ENCODE measurements at regions not wholly inside any gene's neighbourhood (a gene's known extent, or its start where the extent isn't known, plus 50 kb on each side); places are given as distances from the start of the nearest gene placed in this dataset.

DNA sequence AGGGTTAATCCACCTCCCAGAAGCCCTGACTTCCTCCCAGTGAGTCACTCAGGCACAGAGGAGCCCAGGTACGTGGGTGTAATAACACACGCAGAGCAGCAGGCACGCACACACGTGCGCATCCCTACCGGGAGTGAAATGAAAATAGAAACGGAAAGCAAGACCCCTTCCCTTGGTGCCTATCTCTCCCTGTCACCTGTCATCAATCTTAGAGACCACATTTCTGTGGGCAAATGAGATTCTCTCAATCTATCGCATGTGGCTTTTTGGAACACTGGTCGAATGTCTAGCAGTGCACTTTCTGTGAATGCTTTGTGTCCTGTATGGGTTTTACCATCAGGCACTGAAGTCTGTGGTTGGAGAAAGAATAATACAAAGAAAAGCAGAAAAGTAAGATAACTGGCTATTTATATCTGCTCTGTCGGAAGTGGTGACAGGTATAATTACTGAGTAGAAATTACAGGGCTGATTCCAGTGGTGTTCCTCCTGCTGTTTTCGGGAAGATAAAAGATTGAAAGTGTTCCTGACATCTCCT is 137.7 kb upstream of the GRIA1 start:
- no peak overlapping the region for H3K27ac ChIP-seq (ENCODE audit: low read depth, low read length)
- no peak overlapping the region for H4K91ac ChIP-seq (replicated peaks; ENCODE audit: insufficient read length, low read length)
- WGBS, 2 experiments (ENCODE audit: extremely low coverage in 1 of 2, insufficient coverage in 1 of 2, insufficient read length in 1 of 2, insufficient replicate concordance in 2 of 2, low coverage in 1 of 2, low lambda C conversion rate in 2 of 2, missing lambda C conversion rate in 1 of 2) = 91% methylated on average over 11 of the region's 11 CpGs; no CpG with 5 or more reads in 1 of the 2 experiments
- H2BK120ac ChIP-seq (replicated peaks; ENCODE audit: low read depth, low read length) = no peak overlapping the region
- peaks cover 3 to 17% (median 15%) of the 10 kb centered on the region in 4 experiments; a peak in 5 of 7 replicates for H3K4me1 ChIP-seq (replicated peaks in 1 of 4; ENCODE audit: control insufficient read depth in 3 of 4, insufficient read depth in 4 of 4, low read length in 3 of 4)
- H3K36me3 ChIP-seq (ENCODE audit: control insufficient read depth in 2 of 4, insufficient read depth in 4 of 4, low read length in 3 of 4) = no peaks in the 10 kb centered on the region
- no peak overlapping the region for H3K18ac ChIP-seq (ENCODE audit: extremely low read depth, low read length)
- no peaks in the 10 kb centered on the region for H3K79me1 ChIP-seq (ENCODE audit: low read depth, low read length)
- H3K9ac ChIP-seq (replicated peaks in 1 of 4; ENCODE audit: extremely low read depth in 1 of 4, low read depth in 3 of 4, low read length in 3 of 4) = no peak overlapping the region
- H2AFZ ChIP-seq (ENCODE audit: low read length) = no peak overlapping the region
- H3K23me2 ChIP-seq (ENCODE audit: low read depth, low read length) = no peaks in the 10 kb centered on the region; the same call in none of the 2 replicates
- H2BK15ac ChIP-seq (ENCODE audit: low read length) = no peak overlapping the region
- H3K23ac ChIP-seq (ENCODE audit: insufficient read length) = no peak overlapping the region
- CTCF ChIA-PET (ENCODE audit: partially characterized antibody) = interaction anchor here (0.8 kb wide), 1 partner anchor 93 kb away, joined by 3 read pairs; no protein-coding TSS in a partner anchor
- H4K5ac ChIP-seq (ENCODE audit: insufficient read length, low read depth, low read length) = no peak overlapping the region
- H3K9me3 ChIP-seq (ENCODE audit: insufficient read depth in 2 of 2, low read depth in 1 of 2, low read length in 1 of 2) = no peaks in the 10 kb centered on the region
- no peak overlapping the region for H2BK5ac ChIP-seq (ENCODE audit: low read depth, low read length)
- H3K27me3 ChIP-seq (replicated peaks in 1 of 4; ENCODE audit: control insufficient read depth in 3 of 4, extremely low read depth in 1 of 4, insufficient read depth in 3 of 4, low read length in 3 of 4) = peaks cover 0 to 4% (median under 1%) of the 10 kb centered on the region in 4 experiments; a peak in 1 of 7 replicates
- no peak overlapping the region for H2BK12ac ChIP-seq (ENCODE audit: low read depth, low read length)
- no peak overlapping the region for H3K14ac ChIP-seq (ENCODE audit: insufficient read length)
- no peak for FAIRE-seq
- H3K4ac ChIP-seq (replicated peaks; ENCODE audit: insufficient read length, low read depth, low read length) = no peak overlapping the region
- H2AK5ac ChIP-seq (ENCODE audit: low read depth, low read length) = no peak overlapping the region
- H3K79me2 ChIP-seq (ENCODE audit: control insufficient read depth in 1 of 2, insufficient read depth in 2 of 2, low read length in 2 of 2) = no peaks in the 10 kb centered on the region
- no peak overlapping the region for H3K4me2 ChIP-seq (ENCODE audit: insufficient read depth in 1 of 2, low read depth in 2 of 2, low read length in 2 of 2)
- no peak for DNase-seq (ENCODE audit: low read depth in 1 of 2, low spot score in 2 of 2)
- no peak overlapping the region for H2BK20ac ChIP-seq (ENCODE audit: low read length)
- POLR2A ChIA-PET (ENCODE audit: partially characterized antibody) = no interaction called here
- H4K20me1 ChIP-seq (replicated peaks in 1 of 2; ENCODE audit: control insufficient read depth in 1 of 2, insufficient read depth in 2 of 2, low read length in 2 of 2) = no peaks in the 10 kb centered on the region
- H3K4me3 ChIP-seq (ENCODE audit: extremely low read depth in 1 of 4, insufficient read depth in 2 of 4, low read depth in 3 of 4, low read length in 4 of 4) = no peak overlapping the region
- H3K56ac ChIP-seq (replicated peaks; ENCODE audit: insufficient read length, low read depth, low read length) = no peak overlapping the region
- H4K8ac ChIP-seq (ENCODE audit: extremely low read depth, insufficient read depth, low read length) = no peak overlapping the region; the same call in 1 of the 2 replicates
- no peak for TF ChIP-seq TAF7 (optimal IDR thresholded peaks at IDR 0.05; ENCODE audit: borderline replicate concordance, low read depth, low read length)
- TF ChIP-seq HDAC2 (IDR thresholded peaks at IDR 0.05; ENCODE audit: borderline replicate concordance in 1 of 2, low read depth in 2 of 2, low read length in 2 of 2) = no peak
- TF ChIP-seq SP4 (IDR thresholded peaks at IDR 0.05; ENCODE audit: low read length) = no peak
- no peak for TF ChIP-seq FOSL1 (IDR thresholded peaks at IDR 0.05; ENCODE audit: insufficient read depth, low read depth, low read length)
- TF ChIP-seq USF2 (IDR thresholded peaks at IDR 0.05; ENCODE audit: low read length) = no peak
- no peak for TF ChIP-seq SIX5 (IDR thresholded peaks at IDR 0.05; ENCODE audit: low read depth, low read length)
- TF ChIP-seq NANOG (IDR thresholded peaks at IDR 0.05; ENCODE audit: insufficient read depth, low read depth, low read length, poor library complexity, severe bottlenecking) = no peak
- no peak for TF ChIP-seq HDAC6 (IDR thresholded peaks at IDR 0.05; ENCODE audit: low read depth, low read length)
- TF ChIP-seq EZH2 (IDR thresholded peaks at IDR 0.05; ENCODE audit: low read depth, low read length, severe bottlenecking) = no peak
